ENCODE measurements at regions not wholly inside any gene's neighbourhood (a gene's known extent, or its start where the extent isn't known, plus 50 kb on each side); places are given as distances from the start of the nearest gene placed in this dataset.

DNA sequence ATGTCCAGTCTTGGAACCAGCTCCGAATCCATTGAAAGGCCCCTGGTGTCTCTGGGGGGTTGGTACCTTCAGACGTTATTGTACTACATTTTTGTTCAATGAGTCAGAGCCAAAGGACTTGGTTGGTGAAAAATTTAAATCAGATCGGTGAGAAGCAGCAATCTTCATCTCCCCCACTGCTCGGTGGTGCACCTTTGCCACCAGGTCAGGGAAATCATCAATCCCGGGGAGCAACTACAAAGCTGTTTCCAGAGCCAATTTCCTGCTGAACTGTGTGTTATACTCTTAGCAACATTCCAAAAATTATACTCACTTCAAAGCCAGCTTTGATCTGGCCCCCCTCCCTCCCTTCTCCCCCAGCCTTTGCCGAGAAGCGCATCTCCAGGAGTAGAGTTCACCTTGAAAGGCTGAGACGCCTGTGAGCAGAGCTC lies 375.2 kb upstream of the WWC1 start:
- H3K27me3 Mint-ChIP-seq (ENCODE audit: insufficient read depth) = no peaks in the 10 kb centered on the region
- no peak overlapping the region for H3K4me3 Mint-ChIP-seq
- peak overlapping the region; percentile 16 for H3K27ac ChIP-seq (ENCODE audit: low read depth, low read length)

GRCh38 chr5:167916706-167917105 lies 374.7 kb upstream of the WWC1 start:
- Mint-ChIP-seq H3K27ac (no peak overlapping the region), H3K36me3 (ENCODE audit: low read depth) (no peaks in the 10 kb centered on the region), H3K4me1 (peaks cover 8% of the 10 kb centered on the region), H3K27me3 (ENCODE audit: insufficient read depth) (no peaks in the 10 kb centered on the region), H3K9me3 (peaks cover 5% of the 10 kb centered on the region), H3K4me3 (no peak overlapping the region)
- no peak for TF ChIP-seq CTCF (conservative IDR thresholded peaks at IDR 0.05)
- H3K9ac ChIP-seq (ENCODE audit: extremely low read depth, low read length, poor library complexity, severe bottlenecking) = no peak overlapping the region
- peaks cover 12% of the 10 kb centered on the region for H3K9me3 ChIP-seq (ENCODE audit: control insufficient read depth, low read length)
- H3K4me1 ChIP-seq (ENCODE audit: control insufficient read depth, insufficient read depth, low read length) = no peaks in the 10 kb centered on the region
- peak overlapping the region; percentile 16 for H3K27ac ChIP-seq (ENCODE audit: low read depth, low read length)
- H3K27me3 ChIP-seq (ENCODE audit: control insufficient read depth, insufficient read depth, low read length, poor library complexity, severe bottlenecking) = no peaks in the 10 kb centered on the region
- 36 to 57% methylated on average over 3 to 4 of the region's 4 CpGs for WGBS, 2 experiments (ENCODE audit: insufficient coverage in 1 of 2, insufficient read length in 1 of 2)
- H3K36me3 ChIP-seq (ENCODE audit: control insufficient read depth, insufficient read depth, low read length) = no peaks in the 10 kb centered on the region
- no peak overlapping the region for H3K4me3 ChIP-seq (ENCODE audit: low read length)
- DNase-seq = peak; percentile 66

More for the DNA sequence above, 375.2 kb upstream of the WWC1 start:
- peaks cover 8% of the 10 kb centered on the region for H3K4me1 Mint-ChIP-seq
- H3K36me3 ChIP-seq (ENCODE audit: control insufficient read depth, insufficient read depth, low read length) = no peaks in the 10 kb centered on the region
- no peaks in the 10 kb centered on the region for H3K36me3 Mint-ChIP-seq (ENCODE audit: low read depth)
- no peak for TF ChIP-seq CTCF (conservative IDR thresholded peaks at IDR 0.05)
- no peaks in the 10 kb centered on the region for H3K27me3 ChIP-seq (ENCODE audit: control insufficient read depth, insufficient read depth, low read length, poor library complexity, severe bottlenecking)
- H3K27ac Mint-ChIP-seq = no peak overlapping the region
- H3K9me3 Mint-ChIP-seq = peaks cover 5% of the 10 kb centered on the region
- WGBS, 2 experiments (ENCODE audit: insufficient coverage in 1 of 2, insufficient read length in 1 of 2) = 77 to 82% methylated on average over 5 to 8 of the region's 8 CpGs
- no peak overlapping the region for H3K4me3 ChIP-seq (ENCODE audit: low read length)
- no peak overlapping the region for H3K9ac ChIP-seq (ENCODE audit: extremely low read depth, low read length, poor library complexity, severe bottlenecking)
- H3K9me3 ChIP-seq (ENCODE audit: control insufficient read depth, low read length) = peaks cover 12% of the 10 kb centered on the region
- no peaks in the 10 kb centered on the region for H3K4me1 ChIP-seq (ENCODE audit: control insufficient read depth, insufficient read depth, low read length)
- no peak for DNase-seq

DNA sequence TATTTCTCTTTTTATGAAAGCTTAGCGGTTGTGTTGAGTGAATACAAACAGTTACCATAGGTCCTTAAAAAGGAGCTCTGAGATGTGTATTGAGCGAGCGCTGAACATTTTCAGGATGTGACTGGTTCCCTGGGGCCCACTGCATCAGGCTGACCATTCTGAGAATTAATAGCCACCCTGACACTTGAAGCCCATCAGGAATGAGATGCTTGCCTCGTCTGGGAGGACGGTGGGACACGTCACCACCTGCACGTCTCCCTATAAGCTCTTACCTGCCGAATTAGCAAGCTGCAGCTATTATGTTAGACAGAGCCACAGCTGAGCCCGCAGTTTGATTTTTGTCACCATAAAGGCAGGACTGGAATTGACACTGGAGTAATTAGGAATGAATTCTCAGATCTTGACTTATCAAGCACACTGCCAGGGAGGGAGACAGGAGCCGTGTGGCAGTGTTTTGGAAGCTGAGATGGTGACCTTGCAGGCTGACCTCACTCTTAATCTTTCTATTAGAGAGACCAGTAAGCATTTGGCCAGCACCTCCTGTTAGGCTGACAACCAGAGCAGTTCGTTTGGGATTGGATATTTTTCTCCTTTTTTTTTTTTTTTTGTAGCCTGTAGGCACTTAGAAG lies 373.1 kb upstream of the WWC1 start:
- no peak overlapping the region for H3K4me3 Mint-ChIP-seq
- H3K4me1 ChIP-seq (ENCODE audit: control insufficient read depth, insufficient read depth, low read length) = no peaks in the 10 kb centered on the region
- no peaks in the 10 kb centered on the region for H3K27me3 Mint-ChIP-seq (ENCODE audit: insufficient read depth)
- H3K27me3 ChIP-seq (ENCODE audit: control insufficient read depth, insufficient read depth, low read length, poor library complexity, severe bottlenecking) = no peaks in the 10 kb centered on the region
- H3K27ac Mint-ChIP-seq = no peak overlapping the region
- H3K36me3 Mint-ChIP-seq (ENCODE audit: low read depth) = no peaks in the 10 kb centered on the region
- peaks cover 5% of the 10 kb centered on the region for H3K9me3 Mint-ChIP-seq
- DNase-seq = no peak
- WGBS, 2 experiments (ENCODE audit: insufficient coverage in 1 of 2, insufficient read length in 1 of 2) = 73 to 86% methylated on average over 4 to 11 of the region's 11 CpGs
- peaks cover 8% of the 10 kb centered on the region for H3K4me1 Mint-ChIP-seq
- H3K36me3 ChIP-seq (ENCODE audit: control insufficient read depth, insufficient read depth, low read length) = no peaks in the 10 kb centered on the region
- H3K4me3 ChIP-seq (ENCODE audit: low read length) = no peak overlapping the region
- no peak for TF ChIP-seq CTCF (conservative IDR thresholded peaks at IDR 0.05)
- no peak overlapping the region for H3K27ac ChIP-seq (ENCODE audit: low read depth, low read length)
- H3K9ac ChIP-seq (ENCODE audit: extremely low read depth, low read length, poor library complexity, severe bottlenecking) = no peak overlapping the region
- peaks cover 12% of the 10 kb centered on the region for H3K9me3 ChIP-seq (ENCODE audit: control insufficient read depth, low read length)

Measured in endodermal cell (in vitro differentiated cells).